ENCODE measurements at regions not wholly inside any gene's neighbourhood (a gene's known extent, or its start where the extent isn't known, plus 50 kb on each side); places are given as distances from the start of the nearest gene placed in this dataset.

- DNase-seq (ENCODE audit: low spot score), result no peak
- peaks cover 7% of the 10 kb centered on the region for H3K4me1 ChIP-seq (ENCODE audit: insufficient read depth, low read length, poor library complexity, severe bottlenecking)
- ChIA-PET CTCF (no interaction called here), POLR2A (ENCODE audit: low non-redundant PET) (no interaction called here)
- no peaks in the 10 kb centered on the region for H3K27me3 ChIP-seq (replicated peaks; ENCODE audit: insufficient read depth, low read depth, low read length, poor library complexity)
- H3K27ac ChIP-seq (ENCODE audit: low read depth, low read length, poor library complexity, severe bottlenecking), result no peak overlapping the region
- no peaks in the 10 kb centered on the region for H3K9me3 ChIP-seq (ENCODE audit: low read depth, low read length, poor library complexity, severe bottlenecking)
- intact Hi-C loops (cut with micrococcal nuclease; ENCODE audit: unreplicated experiment), result no loop called here
- no peaks in the 10 kb centered on the region for H3K36me3 ChIP-seq (ENCODE audit: insufficient read depth, low read length, poor library complexity, severe bottlenecking)
- no TSS peak for BruUV-seq (replicated peaks)
- TF ChIP-seq CTCF (conservative IDR thresholded peaks at IDR 0.05; ENCODE audit: low read depth, low read length), result no peak
- no peak for TF ChIP-seq EZH2 (IDR thresholded peaks at IDR 0.05; ENCODE audit: borderline replicate concordance, low read depth, low read length, poor library complexity, severe bottlenecking)
- no peak overlapping the region for H3K4me3 ChIP-seq (ENCODE audit: low read depth, low read length, poor library complexity, severe bottlenecking)
Measured at GRCh38 chr11:103703437-103703836, 333.0 kb upstream of the DDI1 start.

DNA sequence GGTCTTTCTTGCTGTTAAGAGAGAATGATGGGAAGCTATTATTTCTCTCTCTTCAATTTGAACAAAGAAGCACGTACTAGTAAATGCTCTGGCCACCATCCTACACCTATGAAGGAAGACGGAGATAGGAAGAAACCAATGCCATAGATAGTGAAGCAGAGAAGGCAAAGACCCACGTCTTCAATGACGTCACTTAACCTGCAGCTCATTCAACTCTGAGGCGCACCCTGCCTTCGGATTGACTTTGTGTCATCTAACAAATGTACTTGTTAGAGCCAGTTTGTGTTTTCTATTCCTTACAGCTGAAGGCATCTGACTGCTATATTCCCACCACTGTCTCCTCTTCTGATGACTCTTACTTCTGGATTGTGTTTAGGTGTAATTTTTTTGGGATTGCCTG, 332.5 kb upstream of the DDI1 start:
- H3K9me3 ChIP-seq (ENCODE audit: low read depth, low read length, poor library complexity, severe bottlenecking), result no peaks in the 10 kb centered on the region

GRCh38 chr11:103705642-103706041, 330.8 kb upstream of the DDI1 start:
- Histone ChIP-seq H3K4me1 (ENCODE audit: insufficient read depth, low read length, poor library complexity, severe bottlenecking) (no peaks in the 10 kb centered on the region), H3K27ac (ENCODE audit: low read depth, low read length, poor library complexity, severe bottlenecking) (no peak overlapping the region), H3K4me3 (ENCODE audit: low read depth, low read length, poor library complexity, severe bottlenecking) (no peak overlapping the region), H3K36me3 (ENCODE audit: insufficient read depth, low read length, poor library complexity, severe bottlenecking) (no peaks in the 10 kb centered on the region), H3K27me3 (replicated peaks; ENCODE audit: insufficient read depth, low read depth, low read length, poor library complexity) (no peaks in the 10 kb centered on the region), H3K9me3 (ENCODE audit: low read depth, low read length, poor library complexity, severe bottlenecking) (no peaks in the 10 kb centered on the region)
- no TSS peak for BruUV-seq (replicated peaks)
- intact Hi-C loops (cut with micrococcal nuclease; ENCODE audit: unreplicated experiment), result no loop called here
- CTCF ChIA-PET, result no interaction called here
- TF ChIP-seq EZH2 (IDR thresholded peaks at IDR 0.05; ENCODE audit: borderline replicate concordance, low read depth, low read length, poor library complexity, severe bottlenecking) (no peak), CTCF (conservative IDR thresholded peaks at IDR 0.05; ENCODE audit: low read depth, low read length) (no peak)
- no peak for DNase-seq (ENCODE audit: low spot score)
- POLR2A ChIA-PET (ENCODE audit: low non-redundant PET), result no interaction called here

More for the DNA sequence above, 332.5 kb upstream of the DDI1 start:
- peaks cover 7% of the 10 kb centered on the region for H3K4me1 ChIP-seq (ENCODE audit: insufficient read depth, low read length, poor library complexity, severe bottlenecking)
- no peak for TF ChIP-seq EZH2 (IDR thresholded peaks at IDR 0.05; ENCODE audit: borderline replicate concordance, low read depth, low read length, poor library complexity, severe bottlenecking)
- TF ChIP-seq CTCF (conservative IDR thresholded peaks at IDR 0.05; ENCODE audit: low read depth, low read length), result no peak
- CTCF ChIA-PET, result no interaction called here
- intact Hi-C loops (cut with micrococcal nuclease; ENCODE audit: unreplicated experiment), result no loop called here
- H3K36me3 ChIP-seq (ENCODE audit: insufficient read depth, low read length, poor library complexity, severe bottlenecking), result no peaks in the 10 kb centered on the region
- H3K27me3 ChIP-seq (replicated peaks; ENCODE audit: insufficient read depth, low read depth, low read length, poor library complexity), result no peaks in the 10 kb centered on the region
- POLR2A ChIA-PET (ENCODE audit: low non-redundant PET), result no interaction called here
- DNase-seq (ENCODE audit: low spot score), result no peak
- H3K27ac ChIP-seq (ENCODE audit: low read depth, low read length, poor library complexity, severe bottlenecking), result no peak overlapping the region
- H3K4me3 ChIP-seq (ENCODE audit: low read depth, low read length, poor library complexity, severe bottlenecking), result no peak overlapping the region
- BruUV-seq (replicated peaks), result no TSS peak

Data from A673 (cell line).